Fibroblast of the aortic adventitia (primary cell): ENCODE measurements at regions not wholly inside any gene's neighbourhood (a gene's known extent, or its start where the extent isn't known, plus 50 kb on each side); places are given as distances from the start of the nearest gene placed in this dataset.

Experiments
- DNase-seq: peaks from one replicate; pipeline ENCODE4 v3.0.0-alpha.2; 2010; ENCODE audit warnings: low read depth
- H3K4me3 ChIP-seq: 2 replicates; pipeline ENCODE4 v1.5.1; 2011; ENCODE audit warnings: low read depth, mild to moderate bottlenecking, control low read depth, low read length, moderate library complexity
- TF ChIP-seq, protein P1 (sequence below): IDR thresholded peaks from 2 replicates; pipeline ENCODE4 v1.5.1; 2011; ENCODE audit warnings: mild to moderate bottlenecking, low read length, control low read depth, inconsistent platforms; ENCODE audit not compliant: insufficient read depth

DNA sequence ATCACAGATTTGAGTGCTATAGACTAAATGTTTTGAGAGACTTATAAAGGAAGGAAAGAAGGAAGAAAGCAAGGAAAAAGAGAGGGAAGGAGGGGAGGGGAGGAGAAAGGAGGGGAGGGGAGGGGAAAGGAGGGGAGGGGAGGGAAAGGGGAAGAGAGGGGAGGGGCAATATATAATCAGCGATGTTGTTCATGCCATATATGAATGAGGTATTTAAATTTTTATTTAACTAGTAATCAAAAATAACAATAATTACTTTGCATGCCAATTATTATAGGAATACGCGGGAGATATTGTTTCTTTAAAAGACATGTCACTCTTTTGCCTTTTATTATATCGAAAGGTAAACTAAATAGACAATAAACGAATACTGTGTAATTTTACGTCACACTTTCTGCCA, 1029.7 kb downstream of the FAT4 start:
- no peak for DNase-seq
- TF ChIP-seq, protein P1, sequence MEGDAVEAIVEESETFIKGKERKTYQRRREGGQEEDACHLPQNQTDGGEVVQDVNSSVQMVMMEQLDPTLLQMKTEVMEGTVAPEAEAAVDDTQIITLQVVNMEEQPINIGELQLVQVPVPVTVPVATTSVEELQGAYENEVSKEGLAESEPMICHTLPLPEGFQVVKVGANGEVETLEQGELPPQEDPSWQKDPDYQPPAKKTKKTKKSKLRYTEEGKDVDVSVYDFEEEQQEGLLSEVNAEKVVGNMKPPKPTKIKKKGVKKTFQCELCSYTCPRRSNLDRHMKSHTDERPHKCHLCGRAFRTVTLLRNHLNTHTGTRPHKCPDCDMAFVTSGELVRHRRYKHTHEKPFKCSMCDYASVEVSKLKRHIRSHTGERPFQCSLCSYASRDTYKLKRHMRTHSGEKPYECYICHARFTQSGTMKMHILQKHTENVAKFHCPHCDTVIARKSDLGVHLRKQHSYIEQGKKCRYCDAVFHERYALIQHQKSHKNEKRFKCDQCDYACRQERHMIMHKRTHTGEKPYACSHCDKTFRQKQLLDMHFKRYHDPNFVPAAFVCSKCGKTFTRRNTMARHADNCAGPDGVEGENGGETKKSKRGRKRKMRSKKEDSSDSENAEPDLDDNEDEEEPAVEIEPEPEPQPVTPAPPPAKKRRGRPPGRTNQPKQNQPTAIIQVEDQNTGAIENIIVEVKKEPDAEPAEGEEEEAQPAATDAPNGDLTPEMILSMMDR = no peak
- no peak overlapping the region for H3K4me3 ChIP-seq

DNA sequence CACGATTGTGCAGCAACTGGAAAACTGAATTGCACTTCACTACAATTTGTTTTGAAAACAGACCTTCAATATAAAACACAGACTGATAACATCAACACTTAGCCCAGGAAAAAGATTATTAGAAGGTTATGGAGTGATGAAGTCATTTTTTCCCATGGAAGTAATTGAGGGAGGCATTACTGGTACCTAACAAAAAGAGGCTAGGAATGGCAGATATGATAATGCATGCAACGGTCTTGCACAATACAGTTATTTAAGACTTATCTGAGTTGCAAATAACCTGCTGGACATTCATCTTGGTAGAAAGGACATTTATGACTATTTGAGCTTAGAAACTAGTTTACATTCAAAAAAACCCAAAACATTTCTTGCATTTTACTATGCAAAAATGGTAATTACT, 1031.9 kb downstream of the FAT4 start:
- DNase-seq = no peak
- TF ChIP-seq, protein P1 = no peak
- no peak overlapping the region for H3K4me3 ChIP-seq

DNA sequence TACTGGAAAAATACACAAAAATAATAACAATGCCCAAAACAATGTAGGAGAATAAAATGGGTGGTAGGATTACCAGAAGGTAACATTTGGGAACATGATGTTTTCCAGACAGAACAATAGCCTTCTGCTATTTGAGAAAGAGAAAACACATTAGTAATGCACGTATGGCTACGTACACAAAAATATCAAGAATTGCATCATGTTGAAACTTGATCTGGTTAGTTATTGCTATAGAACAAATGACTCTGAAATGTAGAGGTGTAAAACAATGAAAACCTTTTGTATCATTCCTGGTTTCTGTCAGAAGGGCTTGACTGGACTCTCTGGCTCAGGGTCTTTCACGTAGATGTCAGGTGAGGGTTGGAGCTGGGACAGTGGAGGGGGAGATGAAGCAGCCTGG, 1040.0 kb downstream of the FAT4 start:
- TF ChIP-seq, protein P1 = no peak
- H3K4me3 ChIP-seq = no peak overlapping the region
- no peak for DNase-seq

DNA sequence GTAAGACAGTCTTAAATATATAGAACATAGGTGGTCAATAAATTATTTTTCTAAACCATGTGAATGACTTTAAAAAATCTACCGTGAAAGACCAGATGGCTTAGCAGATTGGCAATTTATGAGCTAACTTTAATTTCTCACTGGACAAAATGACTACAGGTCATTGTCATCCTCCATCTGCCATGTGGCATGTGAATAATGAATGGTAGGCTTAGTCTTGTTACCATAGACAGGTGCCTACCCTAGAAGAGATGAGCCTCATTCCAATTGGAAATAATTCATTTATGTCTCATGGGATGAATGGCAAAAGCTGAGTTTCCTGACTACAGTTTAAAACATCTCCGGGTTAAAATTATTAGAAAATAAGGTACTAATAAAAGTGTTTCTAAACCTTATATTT, 1043.3 kb downstream of the FAT4 start:
- TF ChIP-seq, protein P1 = no peak
- H3K4me3 ChIP-seq = no peak overlapping the region
- DNase-seq = no peak

DNA sequence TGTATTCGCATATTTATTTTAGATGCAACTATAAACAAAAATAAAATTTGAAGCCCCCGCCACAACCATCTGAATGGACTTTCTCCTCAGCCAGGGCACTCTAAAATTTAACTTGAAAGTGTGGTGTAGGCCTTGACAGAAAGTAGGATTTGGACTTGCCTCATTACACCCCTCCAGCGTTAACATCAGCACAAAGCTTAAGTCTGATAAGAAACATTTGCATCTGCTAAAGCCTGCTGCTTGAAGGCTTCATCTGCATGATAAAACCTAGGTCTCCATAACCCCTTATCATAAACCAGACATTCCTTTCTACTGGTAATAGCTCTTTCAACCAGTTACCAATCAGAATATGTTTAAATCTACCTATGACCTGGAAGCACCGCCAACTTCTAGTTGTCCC, 1046.5 kb downstream of the FAT4 start:
- TF ChIP-seq, protein P1 = no peak
- no peak overlapping the region for H3K4me3 ChIP-seq
- DNase-seq = no peak

DNA sequence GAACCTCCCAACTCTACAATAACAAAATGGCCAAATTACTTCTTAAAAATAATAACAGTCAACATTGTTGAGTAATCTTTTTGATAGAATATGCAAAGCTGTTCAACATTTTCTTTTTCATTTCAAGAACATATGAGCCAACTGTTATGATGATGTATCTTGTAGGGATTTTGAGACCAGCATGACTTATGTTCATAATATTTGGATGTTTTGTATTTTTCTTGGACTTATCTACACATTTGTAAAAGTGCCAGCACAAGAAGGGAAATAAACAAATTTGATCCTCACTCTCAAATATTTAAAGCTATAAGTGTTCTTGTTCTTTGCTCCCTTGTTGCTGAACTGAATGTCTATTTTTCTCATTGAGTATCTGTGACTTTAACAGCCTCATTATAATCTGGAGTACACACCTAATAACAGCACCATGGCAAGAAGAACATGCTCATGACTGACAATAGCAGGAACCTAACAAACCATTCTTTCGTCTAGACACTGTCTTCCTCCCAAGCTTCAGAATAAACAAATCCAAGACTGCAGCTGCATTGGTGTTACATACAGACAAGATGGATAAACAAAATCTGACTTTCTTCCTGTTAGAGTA, 1049.7 kb downstream of the FAT4 start:
- TF ChIP-seq, protein P1 = no peak
- H3K4me3 ChIP-seq = no peak overlapping the region
- DNase-seq = no peak

DNA sequence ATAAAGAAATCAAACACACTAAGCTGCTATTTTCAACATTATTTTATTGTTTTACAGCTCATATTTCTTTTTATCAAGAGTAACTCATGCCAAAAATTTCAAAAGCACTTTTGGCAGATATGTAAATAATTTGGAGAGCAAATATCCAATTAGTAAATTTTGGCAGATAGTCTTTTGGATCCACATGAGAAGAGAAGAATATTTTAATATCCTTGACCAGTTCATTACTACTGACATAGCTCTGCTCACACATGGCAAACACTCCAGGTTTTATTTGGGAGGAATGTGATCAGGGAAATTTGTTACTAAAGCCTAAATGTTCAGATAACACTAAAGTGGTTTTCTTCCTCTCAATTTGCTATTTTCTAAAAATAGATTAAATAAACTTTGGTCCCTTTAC, 1054.3 kb downstream of the FAT4 start:
- DNase-seq = no peak
- TF ChIP-seq, protein P1 = no peak
- no peak overlapping the region for H3K4me3 ChIP-seq
